ENCODE measurements at regions not wholly inside any gene's neighbourhood (a gene's known extent, or its start where the extent isn't known, plus 50 kb on each side); places are given as distances from the start of the nearest gene placed in this dataset.
"Not testable (repeated sequence)": the region's sequence is repeated elsewhere in the genome, so short reads cannot be mapped to it uniquely, and the experiment has no call there.

DNA sequence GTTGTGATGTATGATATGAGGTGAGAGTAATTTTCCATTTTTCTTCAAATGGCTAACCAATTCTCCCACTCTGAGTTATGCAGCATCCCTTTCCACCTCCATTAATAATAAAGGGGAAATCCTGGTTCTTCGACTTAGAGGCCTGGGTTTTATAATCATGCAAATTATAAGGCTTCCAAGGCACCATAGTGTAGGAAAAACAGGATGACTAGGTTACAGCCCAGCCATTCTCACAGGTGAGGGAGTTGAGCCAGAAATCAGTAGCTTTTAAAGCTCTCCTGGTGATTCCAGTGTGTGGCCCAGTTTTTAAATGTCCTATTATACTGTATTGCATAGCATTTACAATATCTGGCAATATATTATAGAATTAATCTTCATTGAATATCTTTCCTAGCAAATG is 203.1 kb downstream of the ARHGEF9 start:
- no peak for DNase-seq

DNA sequence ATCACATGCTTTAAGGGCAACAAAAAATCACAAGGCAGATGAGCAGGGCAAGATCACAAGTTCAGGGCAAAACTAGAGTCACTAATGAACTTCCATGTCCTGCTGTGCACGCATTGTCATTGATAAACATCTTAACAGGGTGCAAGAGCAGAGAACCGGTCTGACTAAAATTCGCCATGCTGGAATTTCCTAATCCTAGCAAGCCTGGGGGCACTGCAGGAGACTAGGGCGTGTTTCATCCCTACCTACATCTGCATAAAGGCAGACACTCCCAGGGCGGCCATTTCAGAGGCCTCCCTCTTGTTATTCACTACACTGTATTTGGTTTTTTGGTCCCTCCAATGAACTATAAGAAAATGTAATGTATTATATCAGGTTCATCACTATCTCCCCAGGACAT is 203.6 kb downstream of the ARHGEF9 start:
- no peak for DNase-seq

DNA sequence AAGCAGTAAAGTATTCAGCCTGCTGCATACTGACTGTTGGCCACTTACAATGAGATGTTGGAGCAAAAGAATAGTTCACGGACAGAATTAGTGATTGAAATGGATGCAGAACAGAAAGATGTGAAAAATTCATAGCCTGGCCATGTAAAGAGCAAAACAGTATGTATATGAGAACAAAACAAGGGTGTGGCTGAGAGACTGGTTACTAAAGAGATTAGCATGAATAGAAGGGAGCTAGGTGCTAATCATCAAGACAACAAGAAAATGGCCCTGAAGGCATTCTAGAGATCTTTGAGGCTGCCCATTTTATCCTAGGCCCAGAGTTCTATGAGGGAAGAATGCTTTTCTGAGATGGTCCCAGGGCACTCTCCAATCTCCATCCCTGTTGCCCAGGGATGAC is 208.5 kb downstream of the ARHGEF9 start:
- DNase-seq: no peak

DNA sequence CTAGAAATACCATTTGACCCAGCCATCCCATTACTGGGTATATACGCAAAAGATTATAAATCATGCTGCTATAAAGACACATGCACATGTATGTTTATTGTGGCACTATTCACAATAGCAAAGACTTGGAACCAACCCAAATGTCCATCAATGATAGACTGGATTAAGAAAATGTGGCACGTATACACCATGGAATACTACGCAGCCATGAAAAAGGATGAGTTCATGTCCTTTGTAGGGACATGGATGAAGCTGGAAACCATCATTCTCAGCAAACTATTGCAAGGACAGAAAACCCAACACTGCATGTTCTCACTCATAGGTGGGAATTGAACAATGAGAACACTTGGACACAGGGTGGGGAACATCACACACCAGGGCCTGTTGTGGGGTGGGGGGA is 209.3 kb downstream of the ARHGEF9 start:
- DNase-seq: not testable (repeated sequence)

DNA sequence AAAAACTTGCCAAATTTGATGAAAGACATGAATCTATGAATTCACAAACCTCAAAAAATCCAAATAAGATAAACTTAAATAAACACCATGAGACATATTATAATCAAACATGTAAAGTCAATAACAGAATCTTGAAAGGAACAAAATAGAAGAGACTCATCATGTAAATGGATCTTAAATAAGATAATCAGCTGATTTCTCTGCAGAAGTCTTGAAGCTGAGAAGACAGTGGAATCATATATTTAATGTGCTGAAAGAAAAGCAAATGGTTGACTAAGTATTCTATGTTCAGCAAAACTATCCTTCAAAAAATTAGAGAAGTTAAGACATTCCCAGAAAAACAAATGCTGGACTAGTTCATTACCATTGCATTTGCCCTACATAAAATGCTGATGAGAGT is 215.7 kb upstream of the SPIN4 start:
- no peak for DNase-seq

DNA sequence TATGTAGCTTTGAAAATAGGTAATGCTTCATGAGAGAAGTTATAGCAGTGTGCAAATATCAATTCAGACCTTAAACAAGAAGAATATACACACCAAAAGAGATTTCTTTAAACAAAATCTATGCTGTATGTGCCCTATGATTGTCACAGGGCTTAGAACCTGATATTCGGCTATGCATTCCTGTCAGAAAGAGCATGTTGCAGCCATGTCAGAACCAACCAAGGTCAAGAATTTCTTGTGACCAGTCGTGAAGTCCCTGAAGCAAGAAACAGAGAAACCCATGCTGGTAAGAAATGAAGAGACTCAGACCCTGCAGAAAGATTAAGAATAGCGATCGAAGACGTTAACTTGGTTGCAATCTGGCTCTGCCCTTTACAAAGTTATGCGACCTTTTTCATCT is 210.3 kb upstream of the SPIN4 start:
- DNase-seq: no peak

DNA sequence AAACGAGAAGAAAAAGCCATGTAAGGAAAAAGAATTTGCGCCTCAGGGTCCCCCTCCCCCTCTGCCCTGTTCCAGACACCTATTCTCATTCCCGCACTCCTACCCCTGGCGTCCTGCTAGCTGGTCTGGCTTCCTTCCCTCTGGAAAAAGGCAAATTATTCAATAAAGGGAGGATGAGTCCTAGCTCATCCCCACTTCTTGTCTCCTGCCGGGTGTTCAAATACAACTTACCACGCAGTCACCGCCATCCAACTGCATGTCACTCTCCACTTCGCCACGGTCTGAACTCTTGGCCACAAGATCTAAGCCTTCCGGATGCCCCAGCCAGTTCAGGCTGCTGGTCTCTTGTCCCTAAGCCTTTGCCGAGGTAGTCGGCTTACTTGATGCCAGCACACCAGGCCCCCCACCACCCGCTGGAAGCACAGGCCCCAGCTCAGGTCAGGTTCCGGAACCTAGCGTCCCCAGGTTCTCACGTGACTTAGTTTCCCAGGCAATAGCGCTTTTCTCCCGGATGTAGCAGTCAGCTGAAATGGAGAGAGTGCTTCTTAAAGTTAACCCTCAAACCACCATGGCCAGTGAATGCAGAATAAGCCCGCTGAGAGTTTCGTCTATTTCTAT is 209.6 kb upstream of the SPIN4 start:
- peak; percentile 69 for DNase-seq

DNA sequence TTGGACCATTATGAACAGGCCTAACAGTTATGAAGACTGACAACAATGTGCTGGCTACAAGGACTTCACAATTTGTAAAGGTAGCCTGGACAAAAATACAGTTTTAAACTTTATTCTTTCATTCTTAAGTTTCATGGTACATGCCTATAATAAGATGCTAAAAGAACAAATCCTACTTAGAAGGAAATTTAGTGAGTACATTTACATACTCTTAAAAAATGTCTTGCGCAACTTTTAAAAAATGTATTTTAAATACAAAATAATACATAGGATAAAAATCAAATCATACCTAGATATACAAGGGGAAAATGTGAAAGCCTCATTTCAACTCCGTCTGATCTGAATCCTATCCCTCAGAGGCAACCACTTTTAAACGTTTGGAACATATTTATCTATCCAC is 200.7 kb upstream of the SPIN4 start:
- DNase-seq: no peak

DNA sequence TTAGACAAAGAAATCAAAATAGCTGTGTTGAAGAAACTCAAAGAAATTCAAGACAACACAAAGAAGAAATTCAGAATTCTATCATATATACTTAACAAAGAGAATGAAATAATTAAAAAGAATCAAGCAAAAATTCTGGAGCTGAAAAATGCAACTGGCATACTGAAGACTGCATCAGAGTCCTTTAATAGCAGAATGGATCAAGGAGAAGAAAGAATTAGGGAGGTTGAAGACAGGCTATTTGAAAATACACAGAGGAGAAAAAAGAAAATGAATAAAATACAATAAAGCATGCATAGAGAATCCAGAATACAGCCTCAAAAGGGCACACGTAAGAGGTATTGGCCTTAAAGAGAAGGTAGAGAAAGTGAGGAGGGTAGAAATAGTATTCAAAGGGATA is 179.5 kb upstream of the SPIN4 start:
- no peak for DNase-seq

GRCh38 chrX:63529961-63530360 is 178.8 kb upstream of the SPIN4 start:
- no peak for DNase-seq

- no peak for DNase-seq
These were observed 175.7 kb upstream of the SPIN4 start for GRCh38 chrX:63526863-63527262.

DNA sequence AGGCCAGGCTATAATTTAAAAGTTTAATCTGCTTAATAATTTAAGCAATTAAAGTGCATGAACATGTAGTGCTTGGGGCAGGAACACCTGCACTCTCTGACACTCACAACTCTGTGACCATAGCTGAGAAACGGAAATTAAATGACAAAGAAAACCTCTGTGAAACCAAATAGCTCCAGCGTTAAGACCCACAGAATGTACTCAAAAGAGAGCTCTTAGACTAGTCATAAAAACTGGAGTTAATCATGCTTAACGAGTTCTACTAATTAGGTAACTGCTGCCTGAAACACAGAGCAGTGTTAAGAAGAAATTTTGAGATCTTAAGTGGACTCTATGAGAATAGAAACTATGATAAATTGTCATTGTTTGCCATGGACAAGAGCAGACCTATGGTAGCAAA is 174.4 kb upstream of the SPIN4 start:
- DNase-seq: no peak

DNA sequence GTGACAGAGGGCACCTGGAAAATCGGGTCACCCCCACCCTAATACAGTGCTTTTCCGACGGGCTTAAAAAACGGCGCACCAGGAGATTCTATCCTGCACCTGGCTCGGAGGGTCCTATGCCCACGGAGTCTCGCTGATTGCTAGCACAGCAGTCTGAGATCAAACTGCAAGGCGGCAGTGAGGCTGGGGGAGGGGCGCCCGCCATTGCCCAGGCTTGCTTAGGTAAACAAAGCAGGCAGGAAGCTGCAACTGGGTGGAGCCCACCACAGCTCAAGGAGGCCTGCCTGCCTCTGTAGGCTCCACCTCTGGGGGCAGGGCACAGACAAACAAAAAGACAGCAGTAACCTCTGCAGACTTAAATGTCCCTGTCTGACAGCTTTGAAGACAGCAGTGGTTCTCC is 168.2 kb upstream of the SPIN4 start:
- DNase-seq: not testable (repeated sequence)

DNA sequence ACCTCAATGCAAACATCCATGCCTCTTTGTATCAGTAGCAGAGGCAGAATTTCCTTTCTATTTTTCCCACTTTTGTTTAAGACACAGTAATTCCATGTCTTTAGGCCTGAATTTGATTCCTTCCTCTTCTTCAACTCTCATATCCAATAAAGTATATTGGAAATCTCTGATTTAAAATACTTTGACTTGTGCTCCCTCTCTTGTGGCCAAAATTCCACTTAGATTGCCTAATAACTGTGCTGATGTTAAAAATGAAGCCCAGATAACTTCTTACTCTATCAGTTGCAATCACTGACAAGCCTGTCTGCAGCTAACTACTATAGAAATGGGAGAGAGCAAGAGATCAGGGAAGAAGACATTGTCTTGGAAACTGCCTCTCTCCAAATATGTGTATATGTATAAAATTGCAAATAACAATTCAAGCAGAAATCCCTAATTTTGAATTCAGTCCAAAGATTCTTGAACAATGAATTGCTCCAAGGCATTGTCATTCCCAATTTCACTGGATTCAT is 163.5 kb upstream of the SPIN4 start:
- no peak for DNase-seq

GRCh38 chrX:63513825-63514568 is 162.9 kb upstream of the SPIN4 start:
- no peak for DNase-seq

GRCh38 chrX:63511361-63511760 is 160.2 kb upstream of the SPIN4 start:
- no peak for DNase-seq

DNA sequence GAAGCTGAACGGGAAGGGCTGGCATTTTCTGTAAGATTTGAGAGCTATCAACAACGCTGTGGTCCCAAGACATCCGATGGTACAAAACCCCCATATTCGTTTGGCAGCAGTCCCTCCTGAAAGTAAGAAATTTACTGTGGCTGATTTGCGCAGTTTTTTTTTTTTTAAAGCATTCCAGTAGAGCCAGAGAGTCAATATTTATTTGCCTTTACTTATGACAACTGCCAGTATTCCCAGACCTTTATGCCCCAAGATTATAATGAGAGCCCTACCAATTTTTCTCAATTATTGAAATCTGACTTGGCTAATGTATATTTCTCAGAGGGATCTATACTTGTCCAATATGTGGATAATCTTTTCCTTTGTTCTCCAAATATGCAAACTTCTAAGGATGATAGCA is 157.5 kb upstream of the SPIN4 start:
- DNase-seq: no peak

GRCh38 chrX:63506320-63506719 is 155.2 kb upstream of the SPIN4 start:
- DNase-seq: peak; percentile 12

DNA sequence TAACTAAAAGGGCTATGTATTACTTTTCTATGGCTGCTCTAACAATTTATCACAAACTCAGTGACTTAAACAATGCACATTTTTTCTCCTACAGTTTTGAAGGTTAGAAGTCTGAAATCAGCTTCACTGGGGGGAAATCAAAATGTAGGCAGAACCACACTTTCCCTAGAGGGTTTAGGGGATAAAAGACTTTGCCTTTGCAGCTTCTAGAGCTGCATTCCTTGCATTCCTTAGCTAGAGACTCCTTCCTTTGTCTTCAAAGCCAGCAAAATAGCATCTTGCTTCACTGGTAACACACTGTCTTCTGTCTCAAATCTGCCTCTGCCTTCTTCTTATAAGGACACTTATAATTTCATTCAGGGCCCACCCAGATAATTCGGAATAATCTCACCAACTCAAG is 152.4 kb upstream of the SPIN4 start:
- no peak for DNase-seq

DNA sequence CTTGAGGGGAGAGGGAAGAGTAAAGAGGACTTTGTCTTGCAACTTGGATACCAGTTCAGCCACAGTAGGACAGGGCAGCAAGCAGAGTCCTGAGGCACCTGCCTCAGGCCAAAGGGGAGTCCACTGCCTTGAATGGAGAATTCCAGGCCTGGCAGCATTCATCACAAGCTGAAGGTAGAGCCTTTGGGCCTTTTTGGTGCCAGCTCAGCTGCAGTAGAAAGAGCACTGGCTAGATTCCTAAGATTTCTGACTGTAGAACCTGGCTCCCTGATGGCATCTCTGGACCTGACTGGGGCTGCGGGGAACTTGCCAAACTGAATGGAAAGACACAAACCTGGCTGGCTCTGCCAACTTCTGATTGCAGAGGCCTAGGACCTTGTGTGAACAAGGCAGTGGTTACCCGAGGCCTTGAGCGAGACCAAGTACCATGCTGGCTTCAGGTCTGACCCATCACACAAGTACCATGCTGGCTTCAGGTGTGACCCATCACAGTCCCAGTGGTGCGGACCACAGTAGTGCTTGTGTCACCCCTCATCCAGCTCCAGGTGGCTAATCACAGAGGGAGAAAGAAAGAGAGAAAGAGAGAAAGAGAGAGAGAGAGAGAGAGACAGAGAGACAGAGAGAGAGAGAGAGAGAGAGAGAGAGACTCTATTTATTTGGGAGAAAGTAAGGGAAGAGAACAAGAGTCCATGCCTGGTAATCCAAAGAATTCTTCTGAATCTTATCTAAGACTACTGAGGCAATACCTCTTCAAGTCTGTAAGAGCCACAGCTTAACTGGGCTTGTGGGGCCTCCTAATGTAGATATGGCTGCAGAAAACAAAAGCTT is 137.6 kb upstream of the SPIN4 start:
- no peak for DNase-seq

DNA sequence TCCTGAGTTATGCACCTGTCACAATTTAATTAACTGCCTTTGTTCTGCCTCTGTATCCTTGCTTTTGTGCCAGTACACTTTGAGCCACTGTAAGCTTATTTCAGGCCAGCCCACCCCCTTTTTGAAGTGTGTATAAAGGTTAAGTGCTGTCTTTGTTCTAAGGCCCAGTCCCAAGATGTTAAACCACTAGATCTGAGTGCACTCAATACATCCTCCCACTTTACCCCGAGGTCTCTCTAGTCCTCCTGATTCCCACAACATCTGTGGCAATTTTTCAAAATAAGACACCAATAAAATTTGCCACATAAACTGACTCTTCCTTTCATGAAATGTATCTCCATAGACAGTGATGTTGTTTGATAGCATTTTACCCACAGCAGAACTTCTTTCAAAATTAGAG is 124.1 kb upstream of the SPIN4 start:
- no peak for DNase-seq

- no peak for DNase-seq
These were observed 119.9 kb upstream of the SPIN4 start for GRCh38 chrX:63471004-63471403.

DNA sequence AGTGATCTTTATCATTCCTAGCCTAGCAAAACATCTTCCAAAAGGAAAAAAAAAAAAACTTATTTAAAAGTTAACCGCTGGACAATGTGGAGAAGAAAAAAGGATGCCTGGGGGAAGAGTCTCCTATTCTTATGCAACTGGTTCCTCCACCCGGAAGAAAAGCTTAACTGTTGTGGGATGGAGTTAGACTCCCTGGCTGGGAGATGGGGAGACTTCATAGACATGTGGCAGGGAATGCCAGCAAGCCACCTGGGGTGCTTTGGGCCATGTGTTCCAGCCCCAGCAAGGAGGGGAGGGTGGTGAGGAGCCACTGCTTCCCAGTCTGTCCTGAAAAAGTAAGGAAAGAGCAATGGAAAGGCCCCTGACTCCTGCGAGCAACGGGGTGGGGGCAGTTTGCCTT is 119.4 kb upstream of the SPIN4 start:
- DNase-seq: no peak

GRCh38 chrX:63466690-63467089 is 115.6 kb upstream of the SPIN4 start:
- no peak for DNase-seq
